ENCODE measurements at regions not wholly inside any gene's neighbourhood (a gene's known extent, or its start where the extent isn't known, plus 50 kb on each side); places are given as distances from the start of the nearest gene placed in this dataset.
"Not testable (repeated sequence)": the region's sequence is repeated elsewhere in the genome, so short reads cannot be mapped to it uniquely, and the experiment has no call there.

GRCh38 chr12:91493308-91493707, 310.7 kb upstream of the DCN start:
- no peak for DNase-seq

- DNase-seq = no peak
Measured at GRCh38 chr12:91492648-91493047, 310.0 kb upstream of the DCN start.

GRCh38 chr12:91490667-91491311, 308.2 kb upstream of the DCN start:
- no peak for DNase-seq

GRCh38 chr12:91483471-91483985, 300.9 kb upstream of the DCN start:
- no peak for DNase-seq

GRCh38 chr12:91482231-91482630, 299.6 kb upstream of the DCN start:
- DNase-seq = no peak

GRCh38 chr12:91478500-91478899, 295.9 kb upstream of the DCN start:
- no peak for DNase-seq

- DNase-seq = no peak
Measured at GRCh38 chr12:91467686-91468085, 285.1 kb upstream of the DCN start.

- DNase-seq = no peak
Measured at GRCh38 chr12:91461061-91461460, 278.4 kb upstream of the DCN start.

GRCh38 chr12:91460469-91460868, 277.9 kb upstream of the DCN start:
- no peak for DNase-seq

- DNase-seq = no peak
Measured at GRCh38 chr12:91455321-91455720, 272.7 kb upstream of the DCN start.

GRCh38 chr12:91454179-91454578, 271.6 kb upstream of the DCN start:
- no peak for DNase-seq

- DNase-seq = not testable (repeated sequence)
Measured at GRCh38 chr12:91452464-91452863, 269.8 kb upstream of the DCN start.

GRCh38 chr12:91441993-91442952, 259.7 kb upstream of the DCN start:
- DNase-seq = no peak

GRCh38 chr12:91441246-91441645, 258.6 kb upstream of the DCN start:
- no peak for DNase-seq

GRCh38 chr12:91434081-91434480, 251.5 kb upstream of the DCN start:
- no peak for DNase-seq

- no peak for DNase-seq
Measured at GRCh38 chr12:91432755-91433154, 250.1 kb upstream of the DCN start.

- no peak for DNase-seq
Measured at GRCh38 chr12:91432089-91432488, 249.5 kb upstream of the DCN start.

GRCh38 chr12:91424506-91424905, 241.9 kb upstream of the DCN start:
- DNase-seq = no peak

- DNase-seq = no peak
Measured at GRCh38 chr12:91423693-91424050, 241.1 kb upstream of the DCN start.

- DNase-seq = no peak
Measured at GRCh38 chr12:91422811-91423692, 240.4 kb upstream of the DCN start.

GRCh38 chr12:91422127-91422526, 239.5 kb upstream of the DCN start:
- DNase-seq = no peak

GRCh38 chr12:91419809-91420208, 237.2 kb upstream of the DCN start:
- DNase-seq = no peak
